Pancreas (tissue), 10 donors: ENCODE measurements at regions not wholly inside any gene's neighbourhood (a gene's known extent, or its start where the extent isn't known, plus 50 kb on each side); places are given as distances from the start of the nearest gene placed in this dataset.

Experiments
- ATAC-seq, 4 donors: fragments of 200-7000 bp; cut with Tn5 transposase; one replicate each; pipeline versions ENCODE4 v1.8.0 to v1.9.1; 2020; ENCODE audit warnings: mild to moderate bottlenecking in 4 of 4, moderate library complexity in 4 of 4
- DNase-seq, 6 donors: peaks; one replicate each; pipeline ENCODE4 v3.0.0-alpha.2; 2020
- FAIRE-seq: peaks from 2 replicates; lab custom pipeline; 2012; peaks lifted over from hg19 to GRCh38; lab: Jason Lieb, UNC
- H3K27ac ChIP-seq, 4 donors: fragments of 200-600 bp; sonication (generic); 1 replicate in 3 of 4; 2 replicates in 1 of 4; pipeline versions ENCODE4 v1.5.0 to v1.8.0; 2020
- H3K27me3 ChIP-seq, 4 donors: fragments of 200-600 bp; one replicate each; pipeline ENCODE4 v1.8.0; 2021
- H3K36me3 ChIP-seq, 3 donors: fragments of 200-600 bp; sonication (generic) in 1 of 3; one replicate each; pipeline versions ENCODE4 v1.5.0 to v1.8.0; 2020 to 2021
- H3K4me1 ChIP-seq, 3 donors: fragments of 200-600 bp; one replicate each; pipeline ENCODE4 v1.8.0; 2021
- H3K4me3 ChIP-seq, 4 donors: fragments of 200-600 bp; sonication (generic) in 2 of 4; one replicate each; pipeline versions ENCODE4 v1.5.0 to v1.8.0; 2020 to 2021
- H3K9me3 ChIP-seq, 4 donors: fragments of 200-600 bp; one replicate each; pipeline ENCODE4 v1.8.0; 2021
- WGBS, 2 donors: extraction: QIAGEN DNeasy Blood & Tissue Kit; methylation state at CpG; one replicate each; pipeline ENCODE4 v1.1.7; 2013; 5-methylcytosine and 5-hydroxymethylcytosine counted together
- intact Hi-C, 3 donors: fragments of 100-400 bp; cut with DNase I; formaldehyde crosslinking; loops; one replicate each; pipeline versions ENCODE4 v1.11.1 to v1.14.2; 2022
- TF ChIP-seq, protein P1 (sequence below), 4 donors: fragments of 200-600 bp; sonication (generic) in 3 of 4; IDR thresholded peaks; one replicate each; pipeline versions ENCODE4 v1.5.0 to v1.8.0; 2021; ENCODE audit warnings: antibody characterized with exemption in 4 of 4
- donor health status: healthy with polysubstance abuse.
- donor health status: DM: no; HTN: no; CAD: no; lungs with moderate emphysema.
- donor health status: DM: no; HTN: no; CAD: no.
- donor health status: control.
- donor health status: control.
- donor health status: Bipolar disorder and iron deficiency.
- donor health status: DM: yes; HTN: yes; CAD: no.
- donor health status: DM: no; HTN: no; CAD: no.
- donor health status: DM: no; HTN: no; CAD: no.
- donor health status: DM: yes; HTN: yes; CAD: no.

DNA sequence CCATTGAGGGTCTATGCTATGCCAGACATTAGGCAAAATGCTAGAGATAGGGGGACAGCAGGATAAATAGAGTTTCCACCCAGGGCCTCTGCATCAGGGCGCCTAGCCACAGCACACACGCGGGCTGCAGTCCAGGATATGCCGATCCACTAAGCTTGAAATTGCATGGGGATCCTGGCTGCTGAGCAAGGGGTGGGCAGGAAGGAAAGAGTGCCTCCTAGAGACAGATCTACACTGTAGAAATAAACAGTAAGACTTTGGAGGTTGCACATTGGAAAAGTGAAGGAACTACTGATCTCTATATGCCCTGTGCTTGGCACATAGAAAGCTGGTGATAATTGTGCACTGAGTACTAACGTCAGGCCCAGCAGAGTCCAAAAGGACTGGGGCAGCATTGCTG, 411.1 kb downstream of the PRDM2 start:
- Histone ChIP-seq H3K9me3 (no peaks in the 10 kb centered on the region), H3K36me3 (no peaks in the 10 kb centered on the region), H3K27me3 (no peaks in the 10 kb centered on the region), H3K4me3 (no peak overlapping the region), H3K4me1 (peaks cover 4 to 15% (median 14%) of the 10 kb centered on the region in 3 donors), H3K27ac (no peak overlapping the region)
- ATAC-seq (no peak), DNase-seq (no peak), FAIRE-seq (no peak)
- intact Hi-C loops, result no loop called here
- WGBS, 2 donors, result 89 to 91% methylated on average over 5 of the region's 5 CpGs
- TF ChIP-seq, protein P1, sequence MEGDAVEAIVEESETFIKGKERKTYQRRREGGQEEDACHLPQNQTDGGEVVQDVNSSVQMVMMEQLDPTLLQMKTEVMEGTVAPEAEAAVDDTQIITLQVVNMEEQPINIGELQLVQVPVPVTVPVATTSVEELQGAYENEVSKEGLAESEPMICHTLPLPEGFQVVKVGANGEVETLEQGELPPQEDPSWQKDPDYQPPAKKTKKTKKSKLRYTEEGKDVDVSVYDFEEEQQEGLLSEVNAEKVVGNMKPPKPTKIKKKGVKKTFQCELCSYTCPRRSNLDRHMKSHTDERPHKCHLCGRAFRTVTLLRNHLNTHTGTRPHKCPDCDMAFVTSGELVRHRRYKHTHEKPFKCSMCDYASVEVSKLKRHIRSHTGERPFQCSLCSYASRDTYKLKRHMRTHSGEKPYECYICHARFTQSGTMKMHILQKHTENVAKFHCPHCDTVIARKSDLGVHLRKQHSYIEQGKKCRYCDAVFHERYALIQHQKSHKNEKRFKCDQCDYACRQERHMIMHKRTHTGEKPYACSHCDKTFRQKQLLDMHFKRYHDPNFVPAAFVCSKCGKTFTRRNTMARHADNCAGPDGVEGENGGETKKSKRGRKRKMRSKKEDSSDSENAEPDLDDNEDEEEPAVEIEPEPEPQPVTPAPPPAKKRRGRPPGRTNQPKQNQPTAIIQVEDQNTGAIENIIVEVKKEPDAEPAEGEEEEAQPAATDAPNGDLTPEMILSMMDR (IDR thresholded peaks at IDR 0.05), result no peak

DNA sequence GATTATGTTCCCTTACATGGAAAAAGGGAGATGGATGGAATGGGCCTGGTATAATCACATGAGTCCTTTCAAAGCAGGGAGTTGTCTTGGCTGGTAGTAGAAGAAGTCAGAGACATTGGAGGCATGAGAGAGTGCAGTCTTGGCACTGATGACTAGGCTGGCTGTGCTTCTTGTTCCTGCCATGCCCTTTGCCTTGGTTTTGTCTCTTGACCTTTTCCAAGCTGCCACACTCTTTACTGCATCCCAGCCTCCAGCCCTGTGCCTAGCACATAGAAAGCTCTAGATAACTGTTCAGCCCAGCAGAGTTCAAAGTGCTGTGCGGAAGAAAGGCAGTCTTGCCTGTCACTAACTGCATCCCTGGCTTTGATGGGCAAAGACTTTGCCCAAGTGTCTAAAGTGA, 412.6 kb downstream of the PRDM2 start:
- no peak for FAIRE-seq
- DNase-seq, result peak in 1 of 6 donors; percentile 23
- no peak overlapping the region for H3K27ac ChIP-seq
- TF ChIP-seq, protein P1 (IDR thresholded peaks at IDR 0.05), result no peak
- H3K9me3 ChIP-seq, result no peaks in the 10 kb centered on the region
- no peak overlapping the region for H3K4me3 ChIP-seq
- no peak for ATAC-seq
- H3K27me3 ChIP-seq, result no peaks in the 10 kb centered on the region
- WGBS, 2 donors, result 95 to 100% methylated on average over 1 of the region's 1 CpG
- peaks cover 4 to 15% (median 12%) of the 10 kb centered on the region in 3 donors for H3K4me1 ChIP-seq
- H3K36me3 ChIP-seq, result no peaks in the 10 kb centered on the region
- intact Hi-C loops, result no loop called here

DNA sequence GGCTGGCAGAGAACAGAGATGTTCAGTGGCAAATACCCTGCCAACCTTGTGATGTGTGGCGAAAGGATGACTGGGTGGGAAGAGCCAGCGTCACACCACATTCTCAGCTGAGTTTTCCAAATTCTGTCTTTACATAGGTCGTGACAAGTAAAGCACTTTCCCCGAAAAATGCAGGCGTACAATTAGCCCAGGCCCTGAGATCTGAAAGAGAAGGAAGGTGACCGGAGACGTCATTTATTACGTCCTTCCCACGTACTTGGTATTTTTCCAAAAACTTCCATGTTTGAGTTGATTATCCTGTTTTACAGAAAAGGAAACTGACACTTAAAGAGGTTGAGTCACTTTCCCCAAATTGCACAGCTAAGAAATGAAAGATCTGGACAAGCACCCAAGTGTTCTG, 413.3 kb downstream of the PRDM2 start:
- FAIRE-seq, result no peak
- DNase-seq, result no peak
- intact Hi-C loops, result no loop called here
- no peak for ATAC-seq
- H3K27me3 ChIP-seq, result no peaks in the 10 kb centered on the region
- no peaks in the 10 kb centered on the region for H3K9me3 ChIP-seq
- H3K27ac ChIP-seq, result no peak overlapping the region
- H3K36me3 ChIP-seq, result no peaks in the 10 kb centered on the region
- TF ChIP-seq, protein P1 (IDR thresholded peaks at IDR 0.05), result no peak
- H3K4me1 ChIP-seq, result peaks cover 4 to 10% (median 5%) of the 10 kb centered on the region in 3 donors
- no peak overlapping the region for H3K4me3 ChIP-seq
- 81% methylated on average over 9 of the region's 9 CpGs for WGBS, 2 donors

DNA sequence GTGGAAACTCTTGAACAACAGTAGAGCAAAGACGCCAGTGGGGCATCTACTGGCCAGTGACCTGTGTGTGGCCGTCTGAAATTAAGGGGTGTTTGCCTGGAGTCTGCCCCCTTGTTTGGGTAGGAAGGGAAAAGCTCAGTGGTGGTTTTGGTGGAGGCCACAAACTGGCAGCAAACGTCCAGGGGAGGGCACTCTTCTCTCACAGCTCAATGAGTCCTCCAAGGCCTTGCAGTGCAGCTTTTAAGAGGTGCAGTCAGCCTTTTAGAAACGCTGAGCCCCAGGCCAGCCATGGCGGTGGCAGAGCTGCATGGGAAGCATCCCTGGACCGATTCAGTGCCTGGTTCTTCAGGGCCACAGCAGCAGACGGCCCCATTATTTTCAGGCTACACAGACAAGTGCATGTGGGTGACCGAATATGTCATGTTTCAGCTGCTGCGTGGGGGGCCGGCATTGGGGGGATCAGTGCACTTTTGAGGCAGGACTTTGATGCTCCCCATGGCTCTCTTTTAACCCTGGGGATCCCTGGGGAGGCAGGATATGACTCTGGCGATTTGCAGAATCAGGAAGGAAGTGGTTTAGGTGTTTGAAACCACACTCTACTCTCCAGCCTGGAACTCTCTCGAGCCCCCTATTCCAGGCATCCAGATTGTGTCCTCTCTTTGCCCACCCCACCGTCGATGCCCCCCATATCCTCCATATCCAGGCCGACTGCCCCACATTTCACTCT, 414.0 kb downstream of the PRDM2 start:
- 61 to 69% methylated on average over 15 of the region's 15 CpGs for WGBS, 2 donors
- H3K4me3 ChIP-seq, result no peak overlapping the region
- H3K9me3 ChIP-seq, result no peaks in the 10 kb centered on the region
- intact Hi-C loops, result no loop called here
- DNase-seq (peak in 4 of 6 donors; percentile 23 to 41 (median 33)), FAIRE-seq (no peak), ATAC-seq (peak in 3 of 4 donors; percentile 37 to 67 (median 41))
- H3K27me3 ChIP-seq, result no peaks in the 10 kb centered on the region
- peaks cover 0 to 4% (median 4%) of the 10 kb centered on the region in 3 donors for H3K4me1 ChIP-seq
- no peaks in the 10 kb centered on the region for H3K36me3 ChIP-seq
- TF ChIP-seq, protein P1 (IDR thresholded peaks at IDR 0.05), result peak in 2 of 4 donors; percentile 23 to 38
- H3K27ac ChIP-seq, result no peak overlapping the region

DNA sequence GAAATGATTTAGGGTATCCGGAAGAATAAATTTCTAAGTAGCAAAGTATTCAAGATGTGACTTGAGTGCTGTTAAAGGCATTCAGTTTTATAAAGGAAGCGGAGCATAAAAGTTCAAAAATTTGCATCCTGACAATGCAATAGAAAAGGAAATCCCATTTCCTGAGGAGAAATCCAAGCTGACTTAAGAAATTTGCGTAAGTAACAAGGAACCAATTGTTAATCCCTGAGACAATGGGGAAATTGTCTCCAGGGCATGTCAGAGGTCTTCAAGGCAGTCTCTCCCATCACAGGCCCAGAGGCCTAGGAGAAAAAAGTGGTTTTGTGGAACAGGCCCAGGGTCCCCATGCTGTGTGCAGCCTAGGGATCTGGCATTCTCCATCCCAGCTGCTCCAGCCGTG, 416.0 kb downstream of the PRDM2 start:
- H3K4me1 ChIP-seq, result no peaks in the 10 kb centered on the region
- no peaks in the 10 kb centered on the region for H3K36me3 ChIP-seq
- DNase-seq (no peak), ATAC-seq (no peak), FAIRE-seq (no peak)
- H3K9me3 ChIP-seq, result no peaks in the 10 kb centered on the region
- H3K4me3 ChIP-seq, result no peak overlapping the region
- H3K27ac ChIP-seq, result no peak overlapping the region
- TF ChIP-seq, protein P1 (IDR thresholded peaks at IDR 0.05), result no peak
- intact Hi-C loops, result no loop called here
- 95% methylated on average over 4 of the region's 4 CpGs for WGBS, 2 donors
- no peaks in the 10 kb centered on the region for H3K27me3 ChIP-seq
